Stimulated activated CD8-positive, alpha-beta memory T cell treated with anti-CD3 and anti-CD28 coated beads, Interleukin-2, amount 100 ng/mL, for 48 hours (primary cell): ENCODE measurements at regions not wholly inside any gene's neighbourhood (a gene's known extent, or its start where the extent isn't known, plus 50 kb on each side); places are given as distances from the start of the nearest gene placed in this dataset.

ENCODE experiments used
- DNase-seq, 2 donors: peaks; one replicate each; pipeline ENCODE4 v3.0.0-alpha.2; 2020; ENCODE audit warnings: low read depth in 2 of 2

DNA sequence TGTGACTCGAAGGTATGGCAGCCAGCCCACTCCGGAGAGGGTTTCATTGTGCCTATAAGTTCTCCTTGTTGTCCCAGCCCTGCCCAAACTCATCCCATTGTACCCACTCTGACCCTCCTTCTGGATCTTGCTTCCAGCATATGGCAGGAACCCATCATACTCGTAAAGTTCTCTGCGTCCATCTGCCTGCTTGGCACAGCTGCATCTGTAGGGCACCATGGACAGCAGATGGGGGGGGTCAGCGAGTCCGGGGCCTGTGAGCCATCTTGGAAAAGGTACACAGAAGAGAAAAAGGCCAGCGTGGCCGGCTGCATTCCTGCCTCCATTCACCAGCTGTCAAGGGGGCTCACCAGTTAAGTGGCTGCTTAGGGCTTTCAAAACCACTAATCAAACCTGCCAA lies 94.9 kb upstream of the IGSF21 start:
- no peak for DNase-seq

GRCh38 chr1:18013216-18013615 lies 94.4 kb upstream of the IGSF21 start:
- DNase-seq = no peak

- DNase-seq = no peak
Observed at GRCh38 chr1:18015719-18016118, 91.9 kb upstream of the IGSF21 start.

- DNase-seq = no peak
Observed at GRCh38 chr1:18018366-18018765, 89.2 kb upstream of the IGSF21 start.

DNA sequence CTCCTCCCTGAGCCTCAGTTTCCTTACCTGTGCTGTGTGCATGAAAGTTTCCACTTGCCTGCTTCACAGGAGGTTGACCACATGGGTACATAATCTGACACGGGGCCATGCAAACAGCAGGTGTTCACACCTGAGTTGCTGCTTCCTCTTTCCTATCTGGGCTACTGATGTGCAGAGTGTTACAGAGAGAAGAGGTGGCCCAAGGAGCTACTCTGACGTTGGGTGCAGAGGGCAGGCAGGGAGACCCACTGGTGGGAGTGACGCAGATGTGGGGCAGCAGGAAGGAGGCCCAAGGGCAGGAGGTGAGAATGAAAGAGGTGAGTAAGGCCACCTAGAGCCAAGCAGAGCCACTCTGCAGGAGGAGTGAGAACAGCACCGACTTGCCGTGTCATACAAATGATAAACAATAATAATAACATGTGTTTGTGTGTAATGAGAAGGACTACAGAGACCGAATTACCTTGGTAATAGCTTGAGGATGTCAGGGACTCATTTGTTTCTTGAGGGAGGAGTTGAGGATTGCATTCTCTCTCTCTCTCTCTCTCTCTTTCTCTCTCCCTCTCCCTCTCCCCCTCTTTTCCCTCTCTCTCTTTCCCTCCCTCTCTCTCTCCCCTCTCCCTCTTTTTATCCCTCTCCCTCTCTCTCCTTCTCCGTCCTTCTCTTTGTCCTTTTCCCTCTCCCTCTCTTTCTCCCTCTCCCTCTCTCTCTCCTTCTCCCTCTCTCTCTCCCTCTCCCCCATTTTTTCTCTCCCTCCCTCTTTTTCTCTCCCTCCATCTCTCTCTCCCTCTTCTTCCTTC lies 87.4 kb upstream of the IGSF21 start:
- no peak for DNase-seq

- no peak for DNase-seq
Observed at GRCh38 chr1:18021242-18021641, 86.4 kb upstream of the IGSF21 start.

- no peak for DNase-seq
Observed at GRCh38 chr1:18032172-18032859, 75.3 kb upstream of the IGSF21 start.

- no peak for DNase-seq
Observed at GRCh38 chr1:18035145-18035544, 72.5 kb upstream of the IGSF21 start.

GRCh38 chr1:18037651-18038050 lies 69.9 kb upstream of the IGSF21 start:
- DNase-seq = no peak

GRCh38 chr1:18038051-18038450 lies 69.5 kb upstream of the IGSF21 start:
- DNase-seq = no peak

GRCh38 chr1:18039102-18039501 lies 68.5 kb upstream of the IGSF21 start:
- DNase-seq = no peak

- no peak for DNase-seq
Observed at GRCh38 chr1:18041102-18041501, 66.5 kb upstream of the IGSF21 start.

DNA sequence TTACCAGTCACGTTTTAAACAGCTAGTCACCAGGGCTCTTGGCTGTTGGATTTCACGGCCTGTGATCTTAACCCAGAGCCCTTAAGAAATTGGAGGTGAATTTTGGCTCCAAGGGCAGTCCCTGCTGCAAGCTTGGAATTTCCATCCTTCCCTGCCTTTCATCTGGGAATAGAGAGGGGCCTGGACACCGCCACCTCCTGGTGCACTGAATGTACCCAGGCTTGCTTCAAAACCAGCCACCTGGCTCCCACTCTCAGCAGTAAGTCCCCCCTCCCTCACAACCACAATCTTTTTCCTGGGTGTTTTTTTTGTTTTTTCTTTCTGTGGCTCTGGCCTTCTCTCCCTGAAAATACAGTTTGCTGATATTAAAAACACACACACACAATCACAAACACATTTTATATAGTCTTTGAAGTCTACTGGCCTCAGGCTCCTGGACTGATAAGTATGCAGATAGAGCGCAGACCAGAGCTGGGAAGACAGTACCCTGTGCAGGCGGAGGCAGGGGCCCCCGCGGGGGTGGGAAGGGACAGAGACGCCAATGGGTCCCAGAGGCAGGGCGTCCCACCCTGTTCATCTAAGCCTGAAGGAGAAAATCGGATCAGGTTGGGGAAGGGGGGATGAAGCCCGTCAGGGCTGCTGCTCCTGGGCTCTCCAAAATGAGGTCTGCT lies 65.8 kb upstream of the IGSF21 start:
- no peak for DNase-seq

DNA sequence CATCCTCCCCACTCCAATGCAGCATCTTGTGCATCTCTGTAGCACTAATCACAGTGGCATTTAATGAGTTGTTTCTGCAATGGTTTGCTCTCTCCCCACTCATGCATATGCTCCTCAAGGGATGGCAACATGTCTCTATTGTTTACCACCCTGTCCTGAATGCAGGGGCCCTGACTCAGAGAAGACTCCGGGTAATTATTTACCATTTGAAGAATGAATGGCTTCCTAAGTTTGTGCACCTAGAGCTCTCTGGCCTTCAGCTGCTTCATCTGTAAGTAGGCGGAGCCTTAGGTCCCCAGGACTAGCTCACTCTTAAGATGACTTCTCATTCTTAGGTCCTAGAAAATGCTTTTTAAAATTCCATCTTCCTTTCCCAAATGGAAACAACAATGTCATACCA lies 63.7 kb upstream of the IGSF21 start:
- no peak for DNase-seq

DNA sequence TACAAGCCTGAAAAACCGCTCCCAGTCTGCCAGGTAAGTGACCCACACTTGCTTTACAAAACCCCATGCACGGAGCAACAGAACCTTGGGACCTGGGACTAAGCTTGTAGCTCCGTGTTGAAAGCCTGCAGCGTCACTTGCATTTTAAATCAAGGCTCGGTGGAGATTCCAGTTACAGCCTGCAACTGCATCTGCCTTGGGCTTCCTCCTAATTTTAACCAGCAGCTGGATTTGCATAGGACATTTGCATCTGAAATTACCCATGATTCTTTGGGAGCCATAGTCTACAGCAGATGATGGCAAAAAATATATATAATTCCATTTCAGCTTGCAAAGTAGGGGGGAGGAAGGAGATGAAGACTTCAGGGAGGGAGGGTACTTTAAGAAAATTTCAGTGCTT lies 62.4 kb upstream of the IGSF21 start:
- no peak for DNase-seq

DNA sequence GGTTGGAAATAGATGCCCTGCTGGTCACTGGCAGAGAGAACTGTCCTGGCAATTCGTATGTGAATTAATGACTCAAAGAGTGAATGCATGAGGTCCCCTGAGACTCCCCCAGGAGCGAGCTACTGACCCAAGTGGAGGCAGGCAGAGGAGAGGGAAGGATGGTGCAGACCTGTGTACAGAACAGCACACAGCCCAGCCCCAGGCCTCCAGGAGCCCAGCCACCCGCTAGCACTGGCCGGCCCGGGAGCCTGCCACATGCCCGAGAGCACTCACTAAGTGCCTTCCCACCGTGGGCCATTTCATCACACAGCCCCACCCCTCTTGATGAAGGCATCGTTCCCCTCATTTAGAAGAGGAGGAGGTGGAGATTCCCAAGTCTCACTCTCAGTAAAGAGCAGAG lies 62.0 kb upstream of the IGSF21 start:
- DNase-seq = no peak

GRCh38 chr1:18047122-18047521 lies 60.5 kb upstream of the IGSF21 start:
- DNase-seq = no peak

GRCh38 chr1:18049228-18049627 lies 58.4 kb upstream of the IGSF21 start:
- no peak for DNase-seq

DNA sequence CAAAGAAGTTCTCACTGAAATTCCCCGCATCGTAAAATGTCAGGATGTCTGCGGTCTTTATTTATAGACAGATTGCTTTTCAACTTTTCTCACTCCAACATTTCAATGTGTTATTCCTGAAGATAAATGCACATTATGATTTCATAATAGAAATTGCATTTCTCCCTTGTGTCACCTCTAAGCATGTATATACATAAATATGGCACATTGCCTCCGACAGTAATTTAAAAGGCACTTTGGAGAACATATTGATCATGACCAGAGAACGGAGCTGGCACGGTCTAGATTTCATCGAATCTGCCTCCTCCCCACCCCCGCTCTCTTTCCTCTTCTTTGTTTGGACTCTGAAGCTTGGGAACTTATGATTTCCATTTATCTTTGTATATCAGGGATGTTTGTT lies 54.9 kb upstream of the IGSF21 start:
- DNase-seq = no peak

- no peak for DNase-seq
Observed at GRCh38 chr1:18055156-18055555, 52.4 kb upstream of the IGSF21 start.

- DNase-seq = no peak
Observed at GRCh38 chr1:18056545-18056944, 51.1 kb upstream of the IGSF21 start.

DNA sequence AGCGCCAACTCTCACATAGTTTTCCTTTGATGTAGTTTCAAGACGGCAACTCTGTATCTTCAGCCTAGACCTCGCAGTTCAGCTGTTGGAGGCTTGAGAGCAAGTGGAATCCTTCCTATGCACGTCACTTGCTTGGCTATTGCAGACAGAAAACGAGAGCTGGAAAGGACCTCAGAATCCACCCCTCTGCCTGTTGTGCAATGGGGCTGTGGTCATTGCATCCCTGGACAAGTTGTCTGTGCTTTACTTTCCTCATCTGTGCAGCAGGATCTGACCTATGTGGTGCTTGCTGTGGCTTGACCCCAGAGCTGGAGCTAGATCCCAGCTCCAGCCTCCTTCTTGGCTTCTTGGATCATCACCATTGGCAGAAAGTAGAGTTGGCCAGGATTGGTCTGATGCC lies 50.0 kb upstream of the IGSF21 start:
- DNase-seq = no peak
